ENCODE measurements at regions not wholly inside any gene's neighbourhood (a gene's known extent, or its start where the extent isn't known, plus 50 kb on each side); places are given as distances from the start of the nearest gene placed in this dataset.
"Not testable (repeated sequence)": the region's sequence is repeated elsewhere in the genome, so short reads cannot be mapped to it uniquely, and the experiment has no call there.

GRCh38 chr1:221203224-221204054 is 324.2 kb downstream of the HLX start:
- DNase-seq (ENCODE audit: low read depth) = peak; percentile 70

- no peak for DNase-seq (ENCODE audit: low read depth)
These were observed 325.0 kb downstream of the HLX start for GRCh38 chr1:221204055-221204833.

GRCh38 chr1:221206076-221206475 is 326.8 kb downstream of the HLX start:
- DNase-seq (ENCODE audit: low read depth) = no peak

- DNase-seq (ENCODE audit: low read depth) = no peak
These were observed 333.7 kb downstream of the HLX start for GRCh38 chr1:221212926-221213325.

GRCh38 chr1:221217029-221217428 is 337.8 kb downstream of the HLX start:
- peak; percentile 8 for DNase-seq (ENCODE audit: low read depth)

DNA sequence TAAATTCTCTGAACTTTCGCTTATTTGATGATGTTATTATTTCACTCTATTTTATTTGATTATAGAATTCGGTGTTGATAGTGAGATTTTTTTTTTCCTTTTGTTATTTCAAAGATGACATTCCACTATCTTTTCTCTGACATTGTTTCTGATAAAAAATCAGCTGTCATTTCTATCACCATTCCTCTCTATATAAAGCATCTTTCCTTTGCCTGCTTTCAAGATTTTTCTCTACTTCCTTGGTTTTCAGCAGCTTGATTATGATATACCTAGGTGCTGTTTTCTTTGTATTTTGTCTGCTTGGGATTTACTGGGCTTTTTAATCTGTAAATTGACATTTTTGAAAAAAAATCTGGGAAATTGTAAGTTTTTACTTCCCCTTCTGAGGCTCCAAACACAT is 344.0 kb downstream of the HLX start:
- DNase-seq (ENCODE audit: low read depth) = no peak

DNA sequence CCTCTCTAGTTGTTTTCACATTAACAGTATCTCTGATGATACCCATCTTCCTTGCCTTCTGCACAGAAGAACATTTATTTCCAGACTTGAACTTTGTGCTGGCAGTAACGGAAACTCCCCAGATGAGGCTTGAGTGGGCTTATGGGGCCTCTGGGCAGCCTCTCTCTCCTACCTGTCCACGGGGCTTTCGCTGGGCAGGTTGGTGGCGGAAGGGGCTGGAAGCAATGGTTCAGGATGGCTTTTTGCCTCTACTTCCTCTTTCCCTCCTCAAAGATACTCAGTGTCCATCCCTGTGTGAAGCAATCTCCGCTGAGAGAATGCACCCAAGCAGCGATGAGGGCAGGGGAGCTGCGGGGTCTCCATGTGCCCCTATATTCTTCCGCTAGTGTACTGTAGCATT is 348.2 kb downstream of the HLX start:
- DNase-seq (ENCODE audit: low read depth) = no peak

DNA sequence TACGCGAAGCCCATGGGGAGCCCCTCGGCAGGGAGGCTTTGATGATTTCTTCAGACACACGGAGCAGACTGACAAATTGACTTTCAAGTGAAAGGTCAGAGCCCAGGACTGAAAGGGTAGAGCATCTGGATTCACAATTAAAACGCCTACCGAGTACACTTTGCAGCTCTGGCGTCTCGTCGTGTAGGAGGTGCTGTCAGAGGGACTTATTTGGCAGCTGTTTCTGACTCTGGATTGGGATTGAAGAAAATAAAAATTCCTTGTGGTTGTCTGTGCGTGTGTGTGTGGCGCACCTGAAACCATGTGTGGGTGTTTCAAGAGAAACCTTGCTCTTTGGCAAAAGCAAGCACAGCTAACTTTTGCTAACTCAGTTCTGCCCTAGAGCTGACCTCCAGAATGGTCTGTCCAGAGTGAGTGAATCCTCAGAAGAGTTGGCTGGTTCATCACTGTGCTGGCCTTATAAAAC is 348.7 kb downstream of the HLX start:
- DNase-seq (ENCODE audit: low read depth) = no peak

DNA sequence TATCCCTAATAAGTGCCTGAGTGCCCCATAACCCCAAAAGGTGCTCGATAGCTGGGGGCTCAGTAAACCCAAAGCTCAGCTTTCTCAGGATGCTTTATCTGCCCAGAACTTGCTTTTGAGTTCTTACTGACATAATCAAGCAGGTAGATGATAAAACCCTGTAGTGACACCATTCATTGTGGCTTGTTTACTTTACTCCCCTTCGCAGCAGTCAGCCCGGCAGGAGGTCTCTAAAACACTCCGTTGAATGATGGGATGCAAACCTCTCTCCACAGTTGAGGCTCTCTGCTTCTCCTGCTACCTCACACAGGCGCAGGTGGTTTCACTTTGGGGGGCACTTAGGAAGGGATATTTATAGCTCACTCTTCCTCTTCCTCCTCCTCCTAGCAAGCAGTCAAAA is 349.4 kb downstream of the HLX start:
- no peak for DNase-seq (ENCODE audit: low read depth)

GRCh38 chr1:221230605-221231004 is 351.4 kb downstream of the HLX start:
- no peak for DNase-seq (ENCODE audit: low read depth)

DNA sequence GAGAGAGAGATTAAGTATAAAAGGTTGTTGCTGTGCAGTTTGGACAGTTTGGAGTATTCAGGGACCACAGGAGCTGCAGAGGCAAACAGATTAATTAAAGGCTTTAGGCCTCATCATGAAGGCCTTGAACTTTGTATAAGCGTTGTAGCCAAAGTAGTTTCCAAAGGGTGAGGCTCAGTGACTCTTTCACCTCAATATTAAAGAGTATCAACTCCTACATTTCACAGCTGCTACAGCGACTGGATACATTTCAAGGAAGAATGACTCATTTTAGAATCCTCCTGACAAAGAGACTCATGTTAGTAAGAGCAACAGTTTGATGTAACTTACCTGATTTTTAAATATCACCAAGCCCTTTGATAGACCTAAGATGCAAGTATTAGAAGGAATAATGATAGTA is 355.5 kb downstream of the HLX start:
- DNase-seq (ENCODE audit: low read depth) = peak; percentile 41

GRCh38 chr1:221237587-221237986 is 358.3 kb downstream of the HLX start:
- no peak for DNase-seq (ENCODE audit: low read depth)

DNA sequence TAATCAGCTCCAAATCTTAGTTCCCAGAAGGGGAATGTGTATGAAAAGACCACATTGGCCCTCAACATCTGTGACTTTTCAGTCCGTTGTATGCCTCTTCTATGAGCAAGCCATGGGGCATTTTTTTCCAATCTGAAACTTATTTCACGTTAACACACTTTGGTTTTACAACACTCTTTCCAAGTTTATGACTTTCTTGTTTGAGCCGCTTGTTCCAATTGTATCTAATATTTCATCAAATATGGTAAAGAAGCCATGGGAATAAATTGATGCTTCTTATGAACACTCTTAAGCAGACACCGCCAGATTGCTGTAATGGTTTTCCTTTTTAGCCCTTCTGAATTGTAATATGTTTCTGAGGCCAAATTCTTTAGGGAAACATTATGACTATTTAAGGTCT is 359.9 kb downstream of the HLX start:
- DNase-seq (ENCODE audit: low read depth) = no peak

GRCh38 chr1:221239792-221240191 is 360.5 kb downstream of the HLX start:
- DNase-seq (ENCODE audit: low read depth) = no peak

- DNase-seq (ENCODE audit: low read depth) = no peak
These were observed 361.4 kb downstream of the HLX start for GRCh38 chr1:221240690-221241089.

- DNase-seq (ENCODE audit: low read depth) = no peak
These were observed 361.9 kb downstream of the HLX start for GRCh38 chr1:221241157-221241556.

DNA sequence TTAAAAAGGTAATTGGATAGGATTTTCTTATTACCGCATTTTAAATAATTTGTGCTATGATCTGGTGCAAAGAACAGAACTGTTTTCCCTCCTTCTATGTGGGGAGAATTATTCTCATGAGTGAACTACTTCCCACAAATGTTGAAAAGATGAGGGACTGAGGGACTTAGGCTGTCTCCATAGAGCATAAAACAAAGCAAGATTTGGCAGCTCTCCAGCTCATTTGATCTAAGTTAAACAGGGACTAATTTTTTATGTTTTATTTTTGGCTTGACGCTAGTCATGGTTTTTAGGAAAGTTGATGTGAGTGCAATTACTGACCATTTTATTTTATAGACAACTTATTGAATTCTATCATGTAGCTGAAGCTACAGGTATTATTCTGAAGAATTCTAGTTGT is 362.3 kb downstream of the HLX start:
- no peak for DNase-seq (ENCODE audit: low read depth)

GRCh38 chr1:221246067-221246466 is 366.8 kb downstream of the HLX start:
- no peak for DNase-seq (ENCODE audit: low read depth)

DNA sequence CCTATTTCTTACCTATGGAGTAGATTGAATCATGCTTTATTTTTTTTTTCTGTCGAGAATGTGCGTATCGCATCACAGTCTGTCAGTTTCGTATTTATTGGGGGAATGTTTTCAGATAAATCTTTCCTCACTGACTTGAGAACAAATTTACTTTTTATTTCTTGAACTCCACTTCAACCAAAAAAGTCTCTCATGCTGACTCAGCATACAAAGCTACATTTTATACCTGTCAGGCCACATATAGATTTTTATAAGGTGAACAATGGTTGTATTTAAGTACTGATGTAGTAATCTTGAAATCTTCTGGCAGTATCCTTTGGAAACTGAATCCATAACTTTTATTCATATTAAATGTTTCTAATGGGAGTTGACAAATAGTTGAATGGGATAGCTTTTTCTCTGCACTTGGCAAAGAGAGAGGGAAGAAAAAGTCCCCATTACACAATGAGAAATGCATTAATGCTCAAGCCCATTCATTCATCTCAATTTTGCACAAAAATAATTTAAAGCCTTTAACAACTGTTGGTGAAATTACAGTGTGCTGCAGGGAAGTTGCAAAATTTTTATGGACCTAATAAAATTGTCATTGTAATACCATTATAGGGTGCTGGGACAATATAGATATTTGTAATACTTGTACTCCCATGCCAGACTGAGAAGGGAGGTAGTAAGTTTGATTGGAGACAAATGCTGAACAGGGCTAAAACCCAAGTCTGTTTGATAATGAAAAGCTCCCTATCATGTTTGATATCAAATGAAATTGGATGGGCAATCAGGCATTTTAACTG is 367.6 kb downstream of the HLX start:
- DNase-seq (ENCODE audit: low read depth) = no peak

DNA sequence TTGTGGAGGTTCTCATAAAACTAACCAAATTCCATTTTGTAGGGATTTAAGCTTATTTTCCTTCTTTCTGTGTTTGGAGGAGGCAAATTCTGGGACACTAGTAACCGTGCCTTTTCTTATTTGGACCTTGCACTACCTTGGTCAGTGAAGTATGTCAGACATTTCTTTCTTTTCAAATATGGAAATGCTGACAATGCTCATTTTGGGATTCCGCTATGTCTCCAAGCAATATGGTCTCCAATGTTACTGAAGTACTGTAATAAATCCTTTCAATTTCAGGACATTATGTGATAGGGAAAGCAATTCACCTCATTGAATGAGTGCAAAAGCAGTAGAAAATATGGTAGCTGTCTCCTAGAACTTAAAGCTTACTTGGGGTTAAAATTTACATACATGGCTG is 372.3 kb downstream of the HLX start:
- DNase-seq (ENCODE audit: low read depth) = no peak

DNA sequence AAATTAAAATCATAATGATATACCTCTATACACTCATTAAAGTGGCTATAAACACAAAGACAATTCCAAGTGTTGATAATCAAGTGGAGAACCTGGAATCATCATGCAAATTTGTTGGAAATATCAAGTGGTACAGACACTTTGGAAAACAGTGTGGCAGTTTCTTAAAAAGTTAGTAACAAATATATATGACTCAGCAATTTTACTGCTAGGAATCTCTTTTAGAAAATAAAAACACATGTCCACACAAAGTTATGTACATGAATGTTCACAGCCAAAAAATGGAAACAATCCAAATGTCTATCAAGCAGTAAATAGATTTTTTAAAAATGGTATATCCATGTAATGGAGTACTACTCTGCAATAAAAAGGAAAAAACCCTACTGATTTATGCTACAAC is 375.6 kb downstream of the HLX start:
- no peak for DNase-seq (ENCODE audit: low read depth)

GRCh38 chr1:221256773-221257172 is 377.5 kb downstream of the HLX start:
- DNase-seq (ENCODE audit: low read depth) = no peak

GRCh38 chr1:221257548-221257947 is 378.3 kb downstream of the HLX start:
- not testable (repeated sequence) for DNase-seq (ENCODE audit: low read depth)
